ENCODE measurements at regions not wholly inside any gene's neighbourhood (a gene's known extent, or its start where the extent isn't known, plus 50 kb on each side); places are given as distances from the start of the nearest gene placed in this dataset.

DNA sequence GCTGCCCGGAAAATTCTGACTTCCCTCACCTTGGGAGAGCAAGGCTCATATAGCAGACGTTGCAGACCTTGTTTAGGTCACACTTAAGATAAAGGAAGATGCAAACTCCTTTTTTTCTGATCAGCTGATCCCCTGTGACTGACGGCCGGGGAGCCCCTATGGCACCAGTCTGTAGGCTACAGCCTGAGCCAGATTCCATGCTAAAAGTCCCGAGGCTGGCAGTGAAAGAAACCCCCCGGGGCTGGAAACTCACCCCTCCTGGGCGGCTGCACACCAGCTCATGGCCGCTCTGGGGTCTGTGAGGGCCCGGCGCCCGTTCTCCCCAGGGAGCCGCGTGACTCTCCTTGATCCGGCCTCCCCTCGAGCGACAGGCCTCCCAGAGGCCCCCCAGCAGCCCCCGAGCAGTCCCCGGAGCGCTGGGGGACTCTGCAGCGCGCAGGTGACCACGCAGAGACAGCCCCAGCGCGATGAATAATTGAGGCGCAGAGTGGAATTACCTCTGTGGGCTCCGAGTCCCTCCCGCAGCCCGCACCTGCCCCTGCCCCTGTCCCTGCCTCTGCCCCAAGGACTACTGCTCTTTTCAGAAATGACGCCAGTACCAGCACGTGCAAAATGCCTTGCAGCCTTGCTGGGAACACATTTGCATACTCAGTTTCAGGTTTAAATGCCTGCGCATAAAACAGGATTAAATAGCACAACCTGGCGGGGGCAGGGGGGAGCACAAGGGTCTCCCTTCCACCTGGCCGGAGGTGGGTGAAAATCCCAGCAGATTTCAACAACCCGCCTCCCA is 62.6 kb upstream of the CLDN14 start:
- H3K36me3 ChIP-seq (replicated peaks in 1 of 2): no peaks in the 10 kb centered on the region
- H3K27ac ChIP-seq: no peak overlapping the region
- H3K9me3 ChIP-seq (replicated peaks in 1 of 3): no peaks in the 10 kb centered on the region
- 14 to 34% (median 22%) methylated on average over 14 to 34 of the region's 34 CpGs for WGBS, 4 donors
- H3K4me3 ChIP-seq: no peak overlapping the region
- peak in 1 of 7 donors; percentile 28 for DNase-seq
- H3K27me3 ChIP-seq: peaks cover 15% of the 10 kb centered on the region
- H3K4me1 ChIP-seq (replicated peaks in 1 of 2): peaks cover 0 to 19% of the 10 kb centered on the region in 2 donors
- intact Hi-C loops (cut with DNase I): no loop called here
- TF ChIP-seq, protein P1, sequence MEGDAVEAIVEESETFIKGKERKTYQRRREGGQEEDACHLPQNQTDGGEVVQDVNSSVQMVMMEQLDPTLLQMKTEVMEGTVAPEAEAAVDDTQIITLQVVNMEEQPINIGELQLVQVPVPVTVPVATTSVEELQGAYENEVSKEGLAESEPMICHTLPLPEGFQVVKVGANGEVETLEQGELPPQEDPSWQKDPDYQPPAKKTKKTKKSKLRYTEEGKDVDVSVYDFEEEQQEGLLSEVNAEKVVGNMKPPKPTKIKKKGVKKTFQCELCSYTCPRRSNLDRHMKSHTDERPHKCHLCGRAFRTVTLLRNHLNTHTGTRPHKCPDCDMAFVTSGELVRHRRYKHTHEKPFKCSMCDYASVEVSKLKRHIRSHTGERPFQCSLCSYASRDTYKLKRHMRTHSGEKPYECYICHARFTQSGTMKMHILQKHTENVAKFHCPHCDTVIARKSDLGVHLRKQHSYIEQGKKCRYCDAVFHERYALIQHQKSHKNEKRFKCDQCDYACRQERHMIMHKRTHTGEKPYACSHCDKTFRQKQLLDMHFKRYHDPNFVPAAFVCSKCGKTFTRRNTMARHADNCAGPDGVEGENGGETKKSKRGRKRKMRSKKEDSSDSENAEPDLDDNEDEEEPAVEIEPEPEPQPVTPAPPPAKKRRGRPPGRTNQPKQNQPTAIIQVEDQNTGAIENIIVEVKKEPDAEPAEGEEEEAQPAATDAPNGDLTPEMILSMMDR (IDR thresholded peaks at IDR 0.05): no peak
- TF ChIP-seq POLR2A (IDR thresholded peaks at IDR 0.05): no peak

DNA sequence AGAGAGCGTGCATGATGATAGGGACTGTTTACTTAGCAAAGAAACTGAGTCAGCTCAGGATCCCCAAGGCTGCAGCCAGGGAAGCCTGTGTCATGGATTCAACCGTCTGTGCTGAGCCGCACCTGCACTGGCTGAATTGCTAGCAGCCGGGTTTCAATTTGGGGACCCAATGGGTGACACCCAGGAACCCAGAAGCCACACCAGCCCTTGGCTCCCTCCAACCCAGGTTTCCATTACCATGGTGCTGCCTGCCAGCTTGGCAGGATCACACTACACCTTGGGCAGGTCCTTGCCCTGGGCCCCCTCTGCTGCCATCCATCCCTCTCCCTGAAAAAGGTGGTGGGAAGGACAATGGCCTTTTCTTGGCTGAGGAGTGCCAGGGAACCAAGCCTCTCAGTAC is 64.0 kb upstream of the CLDN14 start:
- peak in 1 of 7 donors; percentile 24 for DNase-seq
- no peaks in the 10 kb centered on the region for H3K36me3 ChIP-seq (replicated peaks in 1 of 2)
- TF ChIP-seq POLR2A (IDR thresholded peaks at IDR 0.05): no peak
- TF ChIP-seq, protein P1 (IDR thresholded peaks at IDR 0.05): no peak
- WGBS, 4 donors: 85 to 95% (median 93%) methylated on average over 4 of the region's 4 CpGs
- H3K27ac ChIP-seq: no peak overlapping the region
- no peak overlapping the region for H3K4me3 ChIP-seq
- no peaks in the 10 kb centered on the region for H3K9me3 ChIP-seq (replicated peaks in 1 of 3)
- peaks cover 18% of the 10 kb centered on the region for H3K27me3 ChIP-seq
- peaks cover 0 to 19% of the 10 kb centered on the region in 2 donors for H3K4me1 ChIP-seq (replicated peaks in 1 of 2)
- intact Hi-C loops (cut with DNase I): no loop called here

DNA sequence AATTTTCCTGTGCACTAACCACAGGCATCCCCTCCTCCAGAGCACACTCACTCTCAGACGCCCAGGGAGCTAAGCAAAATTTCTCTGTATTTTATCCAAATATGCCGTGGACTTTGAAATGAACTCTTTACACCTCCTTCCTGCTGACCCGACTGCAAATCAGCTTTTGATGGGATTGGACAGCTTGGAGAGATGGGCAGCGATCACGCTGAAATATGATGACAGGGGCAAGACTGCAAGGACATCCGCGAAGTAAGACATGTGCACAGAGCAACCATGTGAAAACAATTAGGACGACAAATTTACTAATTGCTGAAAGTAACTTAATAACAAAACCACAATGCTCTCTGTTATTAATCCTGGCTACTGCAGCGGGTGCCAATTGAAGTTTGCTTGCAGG is 64.6 kb upstream of the CLDN14 start:
- Histone ChIP-seq H3K4me3 (no peak overlapping the region), H3K27me3 (peaks cover 18% of the 10 kb centered on the region), H3K27ac (no peak overlapping the region), H3K36me3 (replicated peaks in 1 of 2) (no peaks in the 10 kb centered on the region), H3K4me1 (replicated peaks in 1 of 2) (peaks cover 0 to 19% of the 10 kb centered on the region in 2 donors), H3K9me3 (replicated peaks in 1 of 3) (no peaks in the 10 kb centered on the region)
- no peak for TF ChIP-seq POLR2A (IDR thresholded peaks at IDR 0.05)
- TF ChIP-seq, protein P1 (IDR thresholded peaks at IDR 0.05): no peak
- 42 to 56% (median 53%) methylated on average over 8 to 9 of the region's 9 CpGs for whole genome bisulfite sequencing, 4 donors
- peak in 1 of 7 donors; percentile 46 for DNase-seq
- intact Hi-C loops (cut with DNase I): no loop called here

DNA sequence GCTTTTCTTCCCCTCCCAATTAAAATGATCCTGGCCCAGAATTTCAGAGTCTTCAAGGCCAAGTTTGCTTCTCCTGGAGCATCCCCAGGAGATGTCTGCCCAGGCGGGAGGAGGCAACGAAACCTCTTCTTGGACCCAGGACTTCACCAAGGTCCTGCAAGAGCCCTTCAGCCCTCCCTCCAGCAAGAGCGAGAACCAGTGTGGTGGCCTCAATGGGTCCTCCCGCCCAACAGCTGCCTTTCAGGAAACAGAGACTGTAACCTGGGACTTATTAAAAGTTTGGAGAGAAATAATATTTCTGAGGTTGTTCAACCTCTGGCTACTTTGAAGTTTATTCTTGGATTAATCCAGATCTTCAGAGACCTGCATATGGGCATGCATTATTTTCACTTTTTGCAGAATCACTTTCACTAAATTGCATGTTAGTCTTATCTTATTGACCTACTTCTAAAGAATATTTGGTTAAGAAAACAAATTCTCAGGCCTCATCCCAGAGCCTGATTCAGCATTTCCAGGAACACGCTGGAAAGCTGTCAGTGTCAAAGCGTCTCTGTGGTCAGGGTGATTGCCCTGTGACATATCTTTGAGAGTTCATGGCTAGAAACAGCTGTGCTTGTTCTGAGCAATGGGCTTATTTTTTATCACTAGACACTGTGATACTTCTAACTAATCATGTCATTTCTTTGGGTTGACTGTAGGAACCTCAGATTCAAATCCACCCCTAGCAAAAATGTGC is 66.0 kb upstream of the CLDN14 start:
- TF ChIP-seq POLR2A (IDR thresholded peaks at IDR 0.05): no peak
- TF ChIP-seq, protein P1 (IDR thresholded peaks at IDR 0.05): no peak
- WGBS, 4 donors: 46 to 67% (median 52%) methylated on average over 6 of the region's 6 CpGs
- intact Hi-C loops (cut with DNase I): no loop called here

More for the DNA sequence above, 66.0 kb upstream of the CLDN14 start:
- DNase-seq: peak in 6 of 7 donors; percentile 29 to 61 (median 52)
- Histone ChIP-seq H3K9me3 (replicated peaks in 1 of 3) (no peaks in the 10 kb centered on the region), H3K4me1 (replicated peaks in 1 of 2) (peaks cover 0 to 19% of the 10 kb centered on the region in 2 donors), H3K4me3 (no peak overlapping the region), H3K27me3 (peaks cover 16% of the 10 kb centered on the region), H3K27ac (no peak overlapping the region), H3K36me3 (replicated peaks in 1 of 2) (no peaks in the 10 kb centered on the region)
